ENCODE measurements at regions not wholly inside any gene's neighbourhood (a gene's known extent, or its start where the extent isn't known, plus 50 kb on each side); places are given as distances from the start of the nearest gene placed in this dataset.

- DNase-seq: no peak
- no peak overlapping the region for H3K27ac Mint-ChIP-seq
- H3K4me1 Mint-ChIP-seq (ENCODE audit: low read depth): no peaks in the 10 kb centered on the region
- peaks cover 16% of the 10 kb centered on the region for H3K9me3 Mint-ChIP-seq
- no peaks in the 10 kb centered on the region; the same call in 1 of the 2 replicates for H3K36me3 Mint-ChIP-seq (ENCODE audit: low read depth)
- no peaks in the 10 kb centered on the region for H3K27me3 Mint-ChIP-seq (ENCODE audit: insufficient read depth)
- no peak overlapping the region for H3K4me3 Mint-ChIP-seq
- TF ChIP-seq CTCF (IDR thresholded peaks at IDR 0.05): no peak
Measured at GRCh38 chr3:95134693-95135413, 1072.0 kb downstream of the NSUN3 start.

GRCh38 chr3:95148107-95148506, 1085.2 kb downstream of the NSUN3 start:
- Mint-ChIP-seq H3K27ac (no peak overlapping the region), H3K4me3 (no peak overlapping the region), H3K4me1 (ENCODE audit: low read depth) (no peaks in the 10 kb centered on the region), H3K36me3 (ENCODE audit: low read depth) (no peaks in the 10 kb centered on the region; the same call in 1 of the 2 replicates), H3K27me3 (ENCODE audit: insufficient read depth) (no peaks in the 10 kb centered on the region), H3K9me3 (peaks cover 24% of the 10 kb centered on the region)
- TF ChIP-seq CTCF (IDR thresholded peaks at IDR 0.05): no peak
- DNase-seq: no peak

- Mint-ChIP-seq H3K27me3 (ENCODE audit: insufficient read depth) (no peaks in the 10 kb centered on the region), H3K9me3 (peaks cover 36% of the 10 kb centered on the region), H3K4me1 (ENCODE audit: low read depth) (no peaks in the 10 kb centered on the region), H3K27ac (no peak overlapping the region), H3K4me3 (no peak overlapping the region), H3K36me3 (ENCODE audit: low read depth) (no peaks in the 10 kb centered on the region; the same call in 1 of the 2 replicates)
- TF ChIP-seq CTCF (IDR thresholded peaks at IDR 0.05): no peak
- DNase-seq: no peak
Measured at GRCh38 chr3:95151590-95151989, 1088.7 kb downstream of the NSUN3 start.

DNA sequence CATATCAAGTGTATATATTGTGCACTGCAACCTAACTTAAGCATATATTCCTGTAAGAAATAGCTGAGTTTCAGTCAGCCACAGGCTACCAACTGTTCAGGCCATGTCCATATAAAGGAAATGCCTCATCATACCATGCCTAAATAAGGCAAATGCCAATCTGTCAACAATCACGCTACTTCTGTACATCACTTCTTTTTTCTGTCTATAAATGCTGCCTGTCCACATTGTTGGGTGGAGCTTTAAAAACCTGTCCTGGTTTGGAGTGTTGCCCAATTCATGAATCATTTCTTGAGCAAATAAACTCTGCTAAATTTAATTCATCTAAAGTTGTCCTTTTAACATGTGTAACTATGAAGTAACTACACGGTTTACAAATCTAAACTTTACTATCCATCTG, 1091.9 kb downstream of the NSUN3 start:
- H3K27ac Mint-ChIP-seq: no peak overlapping the region
- no peaks in the 10 kb centered on the region for H3K27me3 Mint-ChIP-seq (ENCODE audit: insufficient read depth)
- H3K36me3 Mint-ChIP-seq (ENCODE audit: low read depth): no peaks in the 10 kb centered on the region
- TF ChIP-seq CTCF (IDR thresholded peaks at IDR 0.05): no peak
- H3K4me1 Mint-ChIP-seq (ENCODE audit: low read depth): no peaks in the 10 kb centered on the region
- no peak for DNase-seq
- H3K4me3 Mint-ChIP-seq: no peak overlapping the region
- H3K9me3 Mint-ChIP-seq: peaks cover 39% of the 10 kb centered on the region

GRCh38 chr3:95162794-95163193, 1099.9 kb downstream of the NSUN3 start:
- Mint-ChIP-seq H3K27me3 (ENCODE audit: insufficient read depth) (no peaks in the 10 kb centered on the region), H3K4me3 (no peak overlapping the region), H3K9me3 (peaks cover 23% of the 10 kb centered on the region), H3K36me3 (ENCODE audit: low read depth) (no peaks in the 10 kb centered on the region), H3K27ac (no peak overlapping the region), H3K4me1 (ENCODE audit: low read depth) (no peaks in the 10 kb centered on the region)
- TF ChIP-seq CTCF (IDR thresholded peaks at IDR 0.05): no peak
- no peak for DNase-seq

Data from HFFc6 (cell line).